SK-N-SH (cell line): ENCODE measurements at regions not wholly inside any gene's neighbourhood (a gene's known extent, or its start where the extent isn't known, plus 50 kb on each side); places are given as distances from the start of the nearest gene placed in this dataset.

Experiments used
- CTCF ChIA-PET: fragments of 300-600, 350-600 bp; formaldehyde crosslinking; extraction: SDS; loops from one replicate; lab custom pipeline; 2021; lab: Yijun Ruan, JAX
- POLR2A ChIA-PET: fragments of 350-600 bp; sonication (Branson Sonifier 250); formaldehyde crosslinking; extraction: SDS; loops from one replicate; lab custom pipeline; 2020; ENCODE audit warnings: antibody characterized with exemption, inconsistent platforms; lab: Yijun Ruan, JAX
- DNase-seq: peaks from one replicate; pipeline ENCODE4 v3.0.0; 2012
- H2AFZ ChIP-seq: fragments of 200-600 bp; sonication (generic); 2 replicates; pipeline ENCODE4 v1.8.1; 2016; ENCODE audit warnings: antibody characterized with exemption, mild to moderate bottlenecking, low read depth
- H3F3A ChIP-seq: fragments of 200-600 bp; sonication (generic); replicated peaks from 2 replicates; pipeline ENCODE3; 2016; ENCODE audit warnings: antibody characterized with exemption, mild to moderate bottlenecking; ENCODE audit not compliant: insufficient read depth
- H3K27ac ChIP-seq, 2 experiments: fragments of 200-500 bp in 1 of 2; fragments of 200-600 bp in 1 of 2; sonication (Bioruptor generic) in 1 of 2; sonication (generic), shearing (Covaris generic) in 1 of 2; 2 replicates each; pipeline versions ENCODE4 v1.5.1 to v1.6.1; 2014 to 2016; ENCODE audit warnings: low read depth in 2 of 2, inconsistent platforms in 1 of 2, low read length in 1 of 2, mild to moderate bottlenecking in 1 of 2, mixed read lengths in 1 of 2
- H3K27me3 ChIP-seq: fragments of 200-600 bp; sonication (generic), shearing (Covaris generic); 2 replicates; pipeline ENCODE4 v1.6.1; 2016; ENCODE audit warnings: mixed run types; ENCODE audit not compliant: insufficient read depth
- H3K36me3 ChIP-seq, 2 experiments: fragments of 200-500 bp in 1 of 2; fragments of 200-600 bp in 1 of 2; sonication (Bioruptor generic) in 1 of 2; sonication (generic) in 1 of 2; replicated peaks in 1 of 2; 2 replicates each; pipeline versions ENCODE3 to v1.5.1; 2014 to 2016; ENCODE audit warnings: low read length in 1 of 2, mild to moderate bottlenecking in 1 of 2; ENCODE audit not compliant: insufficient read depth in 2 of 2, control insufficient read depth in 1 of 2
- H3K4me1 ChIP-seq, 2 experiments: fragments of 200-500 bp in 1 of 2; fragments of 200-600 bp in 1 of 2; sonication (Bioruptor generic) in 1 of 2; sonication (generic), shearing (Covaris generic) in 1 of 2; 2 replicates each; pipeline versions ENCODE4 v1.5.1 to v1.6.1; 2014 to 2016; ENCODE audit warnings: low read depth in 1 of 2, low read length in 1 of 2, mixed run types in 1 of 2; ENCODE audit not compliant: insufficient read depth in 2 of 2, control insufficient read depth in 1 of 2
- H3K4me2 ChIP-seq: fragments of 200-600 bp; sonication (generic), shearing (Covaris generic); 2 replicates; pipeline ENCODE4 v1.6.1; 2017; ENCODE audit warnings: mixed run types
- H3K4me3 ChIP-seq, 2 experiments: fragments of 200-500 bp in 1 of 2; fragments of 200-600 bp in 1 of 2; sonication (Bioruptor generic) in 1 of 2; sonication (generic), shearing (Covaris generic) in 1 of 2; 2 replicates each; pipeline versions ENCODE4 v1.5.1 to v1.8.1; 2014 to 2016; ENCODE audit warnings: low read depth in 2 of 2, inconsistent platforms in 1 of 2, low read length in 1 of 2, mild to moderate bottlenecking in 1 of 2, mixed read lengths in 1 of 2, moderate library complexity in 1 of 2
- H3K79me2 ChIP-seq: fragments of 200-600 bp; sonication (generic); 2 replicates; pipeline ENCODE4 v1.8.1; 2017; ENCODE audit warnings: mild to moderate bottlenecking; ENCODE audit not compliant: insufficient read depth
- H3K9ac ChIP-seq: fragments of 200-600 bp; sonication (generic); 2 replicates; pipeline ENCODE4 v1.6.1; 2017; ENCODE audit warnings: mixed run types
- H3K9me2 ChIP-seq: fragments of 200-600 bp; sonication (generic); 2 replicates; pipeline ENCODE4 v1.6.1; 2017; ENCODE audit warnings: mixed run types
- H3K9me3 ChIP-seq: fragments of 200-600 bp; sonication (generic); 2 replicates; pipeline ENCODE4 v1.6.1; 2017; ENCODE audit warnings: mixed run types, mild to moderate bottlenecking, moderate library complexity
- H4K20me1 ChIP-seq: fragments of 200-600 bp; sonication (generic); 2 replicates; pipeline ENCODE4 v1.6.1; 2017; ENCODE audit warnings: mild to moderate bottlenecking, mixed run types; ENCODE audit not compliant: insufficient read depth
- FOSL2 ChIP-seq: IDR thresholded peaks from 2 replicates; pipeline ENCODE4 v1.4.0; 2012; ENCODE audit warnings: low read depth, mild to moderate bottlenecking, moderate library complexity, borderline replicate concordance
- FOXM1 ChIP-seq: IDR thresholded peaks from 2 replicates; pipeline ENCODE4 v1.4.0; 2012; ENCODE audit warnings: low read depth, mild to moderate bottlenecking
- GABPA ChIP-seq: IDR thresholded peaks from 2 replicates; pipeline ENCODE4 v1.4.0; 2012; ENCODE audit warnings: low read depth, mild to moderate bottlenecking
- GATA2 ChIP-seq: sonication (generic); formaldehyde crosslinking; IDR thresholded peaks from 2 replicates; pipeline ENCODE4 v1.5.0; 2020; ENCODE audit warnings: mild to moderate bottlenecking, missing genetic modification reagents
- IRF3 ChIP-seq: fragments of 150-350 bp; IDR thresholded peaks from 2 replicates; pipeline ENCODE4 v1.6.1; 2016; ENCODE audit warnings: mild to moderate bottlenecking, low read depth, low read length
- JUND ChIP-seq: IDR thresholded peaks from 2 replicates; pipeline ENCODE4 v1.4.0; 2012
- MAX ChIP-seq: IDR thresholded peaks from 2 replicates; pipeline ENCODE4 v1.4.0; 2012; ENCODE audit warnings: low read depth
- POLR2AphosphoS5 ChIP-seq: IDR thresholded peaks from 2 replicates; pipeline ENCODE4 v1.6.1; 2012; ENCODE audit warnings: low read depth, low read length
- RCOR1 ChIP-seq: fragments of 150-350 bp; IDR thresholded peaks from 2 replicates; pipeline ENCODE4 v1.6.1; 2017; ENCODE audit warnings: antibody characterized with exemption, low read length
- REST ChIP-seq: IDR thresholded peaks from 2 replicates; pipeline ENCODE4 v1.6.1; 2012; ENCODE audit warnings: mild to moderate bottlenecking, low read depth, low read length, moderate library complexity
- SIN3A ChIP-seq: IDR thresholded peaks from 2 replicates; pipeline ENCODE4 v1.6.1; 2012; ENCODE audit warnings: low read depth, mild to moderate bottlenecking, low read length, moderate library complexity, borderline replicate concordance
- TAF1 ChIP-seq: IDR thresholded peaks from 2 replicates; pipeline ENCODE4 v1.6.1; 2012; ENCODE audit warnings: low read depth, mild to moderate bottlenecking, low read length, moderate library complexity, borderline replicate concordance
- TCF12 ChIP-seq: IDR thresholded peaks from 2 replicates; pipeline ENCODE4 v1.4.0; 2012
- TEAD4 ChIP-seq: IDR thresholded peaks from 2 replicates; pipeline ENCODE4 v1.4.0; 2012; ENCODE audit warnings: mild to moderate bottlenecking, borderline replicate concordance; ENCODE audit not compliant: insufficient read depth
- USF1 ChIP-seq: IDR thresholded peaks from 2 replicates; pipeline ENCODE4 v1.4.0; 2012; ENCODE audit warnings: low read depth, borderline replicate concordance
- YY1 ChIP-seq: IDR thresholded peaks from 2 replicates; pipeline ENCODE4 v1.4.0; 2012; ENCODE audit warnings: low read depth, mild to moderate bottlenecking
- ZBTB33 ChIP-seq: IDR thresholded peaks from 2 replicates; pipeline ENCODE4 v1.4.0; 2012; ENCODE audit warnings: low read depth, borderline replicate concordance
- WGBS: methylation state at CpG from one replicate; pipeline ENCODE4 v1.1.6; 2017; ENCODE audit warnings: low lambda C conversion rate; 5-methylcytosine and 5-hydroxymethylcytosine counted together
- TF ChIP-seq, protein P1 (sequence below): fragments of 200-600 bp; sonication (generic); IDR thresholded peaks from 2 replicates; pipeline ENCODE4 v1.6.1; 2017; ENCODE audit warnings: antibody characterized with exemption, mild to moderate bottlenecking, moderate library complexity
- TF ChIP-seq, protein P2 (sequence below): fragments of 150-350 bp; IDR thresholded peaks from 2 replicates; pipeline ENCODE4 v1.6.1; 2017; ENCODE audit warnings: antibody characterized with exemption, low read length, low read depth, borderline replicate concordance

DNA sequence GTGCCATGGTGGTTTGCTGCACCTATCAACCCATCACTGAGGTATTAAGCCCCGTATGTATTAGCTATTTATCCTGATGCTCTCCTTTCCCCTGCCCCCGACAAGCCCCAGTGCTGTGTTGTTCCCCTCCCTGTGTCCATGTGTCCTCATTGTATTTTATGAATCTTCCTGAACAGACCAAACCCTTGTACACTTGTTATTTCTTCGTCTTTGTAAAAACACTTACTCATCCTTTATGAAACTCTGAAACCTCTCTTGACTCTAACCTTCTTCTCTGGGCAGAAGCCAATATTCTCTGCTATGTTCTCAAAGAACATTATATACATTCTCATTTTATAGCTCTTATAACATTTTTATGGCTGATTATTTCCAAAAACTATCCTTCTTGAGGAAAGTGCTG, 746.9 kb downstream of the EFNB2 start:
- no peaks in the 10 kb centered on the region for H3K9me3 ChIP-seq
- H3F3A ChIP-seq, result no peaks in the 10 kb centered on the region
- H3K36me3 ChIP-seq, result no peaks in the 10 kb centered on the region
- TF ChIP-seq, protein P1, sequence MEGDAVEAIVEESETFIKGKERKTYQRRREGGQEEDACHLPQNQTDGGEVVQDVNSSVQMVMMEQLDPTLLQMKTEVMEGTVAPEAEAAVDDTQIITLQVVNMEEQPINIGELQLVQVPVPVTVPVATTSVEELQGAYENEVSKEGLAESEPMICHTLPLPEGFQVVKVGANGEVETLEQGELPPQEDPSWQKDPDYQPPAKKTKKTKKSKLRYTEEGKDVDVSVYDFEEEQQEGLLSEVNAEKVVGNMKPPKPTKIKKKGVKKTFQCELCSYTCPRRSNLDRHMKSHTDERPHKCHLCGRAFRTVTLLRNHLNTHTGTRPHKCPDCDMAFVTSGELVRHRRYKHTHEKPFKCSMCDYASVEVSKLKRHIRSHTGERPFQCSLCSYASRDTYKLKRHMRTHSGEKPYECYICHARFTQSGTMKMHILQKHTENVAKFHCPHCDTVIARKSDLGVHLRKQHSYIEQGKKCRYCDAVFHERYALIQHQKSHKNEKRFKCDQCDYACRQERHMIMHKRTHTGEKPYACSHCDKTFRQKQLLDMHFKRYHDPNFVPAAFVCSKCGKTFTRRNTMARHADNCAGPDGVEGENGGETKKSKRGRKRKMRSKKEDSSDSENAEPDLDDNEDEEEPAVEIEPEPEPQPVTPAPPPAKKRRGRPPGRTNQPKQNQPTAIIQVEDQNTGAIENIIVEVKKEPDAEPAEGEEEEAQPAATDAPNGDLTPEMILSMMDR, result no peak
- TF ChIP-seq TAF1 (no peak), GABPA (no peak), RCOR1 (no peak), ZBTB33 (no peak), MAX (no peak), JUND (no peak), FOXM1 (no peak), POLR2AphosphoS5 (no peak), TEAD4 (no peak), GATA2 (CRISPR knock-in tag) (no peak), SIN3A (no peak), YY1 (no peak)
- H3K79me2 ChIP-seq, result no peaks in the 10 kb centered on the region
- no peaks in the 10 kb centered on the region for H4K20me1 ChIP-seq
- H3K4me1 ChIP-seq, result no peaks in the 10 kb centered on the region
- POLR2A ChIA-PET, result no interaction called here
- WGBS, result 44% methylated on average over 3 of the region's 3 CpGs
- no peak for DNase-seq
- no peaks in the 10 kb centered on the region for H3K27me3 ChIP-seq
- H2AFZ ChIP-seq, result no peak overlapping the region
- no peak overlapping the region for H3K4me2 ChIP-seq
- CTCF ChIA-PET, result no interaction called here
- no peaks in the 10 kb centered on the region for H3K9me2 ChIP-seq
- no peak overlapping the region for H3K4me3 ChIP-seq
- no peak overlapping the region for H3K27ac ChIP-seq
- H3K9ac ChIP-seq, result no peak overlapping the region

GRCh38 chr13:105787632-105788031, 747.8 kb downstream of the EFNB2 start:
- H4K20me1 ChIP-seq, result no peaks in the 10 kb centered on the region
- H3K79me2 ChIP-seq, result no peaks in the 10 kb centered on the region
- no peak for DNase-seq
- WGBS, result 63% methylated on average over 9 of the region's 9 CpGs
- H3F3A ChIP-seq, result no peaks in the 10 kb centered on the region
- ChIA-PET POLR2A (no interaction called here), CTCF (no interaction called here)
- H3K9ac ChIP-seq, result no peak overlapping the region
- no peaks in the 10 kb centered on the region for H3K9me3 ChIP-seq
- no peaks in the 10 kb centered on the region for H3K36me3 ChIP-seq
- no peaks in the 10 kb centered on the region for H3K9me2 ChIP-seq
- no peak overlapping the region for H3K27ac ChIP-seq
- H3K4me3 ChIP-seq, result no peak overlapping the region
- H3K4me1 ChIP-seq, result no peaks in the 10 kb centered on the region
- no peaks in the 10 kb centered on the region for H3K27me3 ChIP-seq
- H2AFZ ChIP-seq, result no peak overlapping the region
- H3K4me2 ChIP-seq, result no peak overlapping the region
- TF ChIP-seq IRF3 (no peak), REST (no peak), GABPA (no peak), FOSL2 (no peak), RCOR1 (no peak), USF1 (no peak), JUND (no peak), YY1 (no peak), TCF12 (no peak)
- TF ChIP-seq, protein P2, sequence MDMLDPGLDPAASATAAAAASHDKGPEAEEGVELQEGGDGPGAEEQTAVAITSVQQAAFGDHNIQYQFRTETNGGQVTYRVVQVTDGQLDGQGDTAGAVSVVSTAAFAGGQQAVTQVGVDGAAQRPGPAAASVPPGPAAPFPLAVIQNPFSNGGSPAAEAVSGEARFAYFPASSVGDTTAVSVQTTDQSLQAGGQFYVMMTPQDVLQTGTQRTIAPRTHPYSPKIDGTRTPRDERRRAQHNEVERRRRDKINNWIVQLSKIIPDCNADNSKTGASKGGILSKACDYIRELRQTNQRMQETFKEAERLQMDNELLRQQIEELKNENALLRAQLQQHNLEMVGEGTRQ, result no peak
